ENCODE measurements at regions not wholly inside any gene's neighbourhood (a gene's known extent, or its start where the extent isn't known, plus 50 kb on each side); places are given as distances from the start of the nearest gene placed in this dataset.

GRCh38 chr1:60145771-60146170, 72.2 kb upstream of the C1orf87 start:
- DNase-seq, result no peak

- no peak for DNase-seq
Observed at GRCh38 chr1:60141743-60142142, 68.2 kb upstream of the C1orf87 start.

DNA sequence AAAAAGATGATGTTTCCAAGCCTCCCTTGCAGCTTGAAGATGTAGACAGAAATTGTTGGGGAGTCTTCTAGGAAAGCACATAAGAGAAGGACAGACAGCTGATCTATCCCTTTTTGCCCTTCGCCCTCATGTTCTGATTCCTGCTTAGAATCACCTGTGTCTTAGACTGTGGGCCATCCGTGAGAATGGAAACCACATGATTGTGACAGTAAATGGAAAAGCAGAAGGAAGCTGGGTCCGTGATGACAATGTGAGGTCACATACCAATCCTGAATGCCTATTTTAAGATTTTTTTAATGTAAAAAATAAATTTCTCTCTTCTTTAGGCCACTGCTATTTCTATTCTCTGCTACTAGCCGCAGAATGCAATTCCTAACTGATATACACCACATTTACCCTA, 67.7 kb upstream of the C1orf87 start:
- DNase-seq, result no peak

DNA sequence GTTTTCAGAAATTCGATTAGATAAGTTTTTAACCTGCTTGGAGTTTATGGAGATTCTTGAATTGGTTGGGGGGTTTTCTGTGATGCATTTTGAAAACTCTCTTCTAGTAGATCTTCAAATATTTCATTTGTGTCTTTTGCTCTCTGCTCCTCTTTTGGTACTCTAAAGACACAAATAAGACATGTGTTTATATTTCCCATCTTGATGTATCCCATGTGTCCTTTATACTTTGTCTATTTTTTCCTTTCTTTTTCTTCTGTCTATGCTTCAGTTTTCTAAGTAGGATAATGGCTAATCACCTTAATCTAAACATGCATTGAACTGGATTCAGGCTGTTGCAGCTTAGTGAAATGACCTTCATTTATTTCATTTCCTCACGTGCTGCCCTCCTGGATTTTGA, 63.8 kb upstream of the C1orf87 start:
- DNase-seq, result no peak

- no peak for DNase-seq
Observed at GRCh38 chr1:60136395-60136794, 62.8 kb upstream of the C1orf87 start.

DNA sequence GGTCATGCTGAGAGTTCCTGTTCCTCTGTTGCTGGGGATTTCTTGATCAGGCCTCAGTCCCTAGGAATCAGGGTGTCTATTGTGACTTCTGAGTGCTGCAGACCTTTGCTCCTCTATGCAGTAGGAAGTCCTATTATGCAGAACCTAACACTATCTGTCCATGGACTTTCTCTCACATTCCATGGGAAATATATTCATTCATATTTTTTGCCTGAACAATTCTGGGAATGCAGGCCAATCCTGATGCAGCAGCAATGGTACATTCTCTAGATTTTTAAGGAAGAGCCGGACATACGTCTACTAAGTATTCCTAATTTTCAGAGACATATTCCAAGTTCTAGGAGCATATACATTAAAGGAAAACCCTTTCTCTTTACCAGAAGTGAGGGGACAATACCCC, 61.1 kb upstream of the C1orf87 start:
- DNase-seq, result no peak

DNA sequence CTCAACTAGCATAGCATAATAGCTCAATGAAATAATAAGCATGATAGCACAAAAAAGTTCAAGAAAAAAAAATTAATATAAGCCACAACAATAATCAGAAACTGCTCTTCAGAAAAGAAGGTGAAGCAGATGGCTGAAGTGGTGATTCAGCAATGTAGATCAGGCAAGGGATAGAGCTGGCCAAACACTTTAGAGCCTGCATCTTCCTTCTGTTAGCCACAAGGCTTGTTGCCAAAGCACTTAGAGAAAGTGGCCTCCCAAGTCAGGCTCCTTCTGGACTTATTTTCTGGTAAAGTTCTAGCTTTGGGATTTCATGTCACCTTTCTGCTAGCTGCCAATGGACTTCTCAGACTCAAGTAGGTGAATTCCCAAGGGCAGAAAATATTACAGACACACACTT, 60.3 kb upstream of the C1orf87 start:
- no peak for DNase-seq

- no peak for DNase-seq
Observed at GRCh38 chr1:60133000-60133673, 59.6 kb upstream of the C1orf87 start.

GRCh38 chr1:60132108-60132507, 58.5 kb upstream of the C1orf87 start:
- DNase-seq, result no peak

DNA sequence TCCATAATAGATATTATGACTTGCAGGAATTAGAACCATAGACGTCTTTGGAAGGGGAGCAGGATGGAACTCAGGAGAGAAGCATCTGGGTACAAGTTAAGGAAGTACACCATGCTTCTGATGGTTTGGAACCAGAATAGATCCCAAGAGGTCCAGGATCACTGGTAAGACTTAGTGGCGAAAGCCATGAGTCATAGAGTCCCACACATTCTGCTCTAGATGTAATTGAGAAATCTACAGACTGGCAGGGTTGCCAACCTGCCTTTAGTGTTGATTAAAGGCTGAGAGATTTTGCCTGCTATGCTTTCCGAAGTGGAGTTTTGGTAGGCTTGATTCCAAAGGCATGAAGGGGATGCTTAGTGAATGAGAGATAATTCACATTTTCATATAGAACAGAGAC, 57.1 kb upstream of the C1orf87 start:
- DNase-seq, result no peak

- no peak for DNase-seq
Observed at GRCh38 chr1:60129911-60130310, 56.3 kb upstream of the C1orf87 start.

GRCh38 chr1:60126723-60127122, 53.2 kb upstream of the C1orf87 start:
- DNase-seq, result no peak

Measured in CD4-positive, alpha-beta T cell treated with Interleukin-1 beta for 1 hour (primary cell).